Pancreas (tissue), 10 donors: ENCODE measurements at regions not wholly inside any gene's neighbourhood (a gene's known extent, or its start where the extent isn't known, plus 50 kb on each side); places are given as distances from the start of the nearest gene placed in this dataset.

Experiments used
- ATAC-seq, 4 donors: fragments of 200-7000 bp; cut with Tn5 transposase; one replicate each; pipeline versions ENCODE4 v1.8.0 to v1.9.1; 2020; ENCODE audit warnings: mild to moderate bottlenecking in 4 of 4, moderate library complexity in 4 of 4
- DNase-seq, 6 donors: peaks; one replicate each; pipeline ENCODE4 v3.0.0-alpha.2; 2020
- FAIRE-seq: peaks from 2 replicates; lab custom pipeline; 2012; peaks lifted over from hg19 to GRCh38; lab: Jason Lieb, UNC
- H3K27ac ChIP-seq, 4 donors: fragments of 200-600 bp; sonication (generic); 1 replicate in 3 of 4; 2 replicates in 1 of 4; pipeline versions ENCODE4 v1.5.0 to v1.8.0; 2020
- H3K27me3 ChIP-seq, 4 donors: fragments of 200-600 bp; one replicate each; pipeline ENCODE4 v1.8.0; 2021
- H3K36me3 ChIP-seq, 3 donors: fragments of 200-600 bp; sonication (generic) in 1 of 3; one replicate each; pipeline versions ENCODE4 v1.5.0 to v1.8.0; 2020 to 2021
- H3K4me1 ChIP-seq, 3 donors: fragments of 200-600 bp; one replicate each; pipeline ENCODE4 v1.8.0; 2021
- H3K4me3 ChIP-seq, 4 donors: fragments of 200-600 bp; sonication (generic) in 2 of 4; one replicate each; pipeline versions ENCODE4 v1.5.0 to v1.8.0; 2020 to 2021
- H3K9me3 ChIP-seq, 4 donors: fragments of 200-600 bp; one replicate each; pipeline ENCODE4 v1.8.0; 2021
- CTCF ChIP-seq, 4 donors: fragments of 200-600 bp; sonication (generic) in 3 of 4; IDR thresholded peaks; one replicate each; pipeline versions ENCODE4 v1.5.0 to v1.8.0; 2021; ENCODE audit warnings: antibody characterized with exemption in 4 of 4
- WGBS, 2 donors: extraction: QIAGEN DNeasy Blood & Tissue Kit; methylation state at CpG; one replicate each; pipeline ENCODE4 v1.1.7; 2013; 5-methylcytosine and 5-hydroxymethylcytosine counted together
- intact Hi-C, 3 donors: fragments of 100-400 bp; cut with DNase I; formaldehyde crosslinking; loops; one replicate each; pipeline versions ENCODE4 v1.11.1 to v1.14.2; 2022
- donor health status: healthy with polysubstance abuse.
- donor health status: DM: no; HTN: no; CAD: no; lungs with moderate emphysema.
- donor health status: DM: no; HTN: no; CAD: no.
- donor health status: control.
- donor health status: control.
- donor health status: Bipolar disorder and iron deficiency.
- donor health status: DM: yes; HTN: yes; CAD: no.
- donor health status: DM: no; HTN: no; CAD: no.
- donor health status: DM: no; HTN: no; CAD: no.
- donor health status: DM: yes; HTN: yes; CAD: no.

- 25 to 32% methylated on average over 6 of the region's 6 CpGs for WGBS, 2 donors
Measured at GRCh38 chr15:77851691-77852090, 219.0 kb upstream of the LINGO1 start.

GRCh38 chr15:77851086-77851485, 218.4 kb upstream of the LINGO1 start:
- DNase-seq (peak in 1 of 6 donors; percentile 16), ATAC-seq (no peak), FAIRE-seq (no peak)
- no peak overlapping the region for H3K27ac ChIP-seq
- H3K4me1 ChIP-seq, result no peaks in the 10 kb centered on the region
- no peak for TF ChIP-seq CTCF (IDR thresholded peaks at IDR 0.05)
- 53% methylated on average over 7 of the region's 7 CpGs for WGBS, 2 donors
- no peak overlapping the region for H3K4me3 ChIP-seq
- H3K9me3 ChIP-seq, result no peaks in the 10 kb centered on the region
- intact Hi-C loops, result no loop called here
- H3K27me3 ChIP-seq, result no peaks in the 10 kb centered on the region
- no peaks in the 10 kb centered on the region for H3K36me3 ChIP-seq

More at GRCh38 chr15:77851691-77852090, 219.0 kb upstream of the LINGO1 start:
- FAIRE-seq, result no peak
- DNase-seq, result peak in 1 of 6 donors; percentile 45
- Histone ChIP-seq H3K27ac (no peak overlapping the region), H3K4me1 (no peaks in the 10 kb centered on the region), H3K27me3 (no peaks in the 10 kb centered on the region), H3K36me3 (no peaks in the 10 kb centered on the region), H3K4me3 (no peak overlapping the region), H3K9me3 (no peaks in the 10 kb centered on the region)
- TF ChIP-seq CTCF (IDR thresholded peaks at IDR 0.05), result no peak
- intact Hi-C loops, result no loop called here
- ATAC-seq, result peak in 3 of 4 donors; percentile 27 to 56 (median 41)

GRCh38 chr15:77846986-77847385, 214.3 kb upstream of the LINGO1 start:
- no peak for TF ChIP-seq CTCF (IDR thresholded peaks at IDR 0.05)
- no peak overlapping the region for H3K27ac ChIP-seq
- WGBS, 2 donors, result 17 to 25% methylated on average over 2 of the region's 2 CpGs
- no peaks in the 10 kb centered on the region for H3K4me1 ChIP-seq
- FAIRE-seq, result no peak
- H3K27me3 ChIP-seq, result no peaks in the 10 kb centered on the region
- intact Hi-C loops, result no loop called here
- no peak overlapping the region for H3K4me3 ChIP-seq
- H3K9me3 ChIP-seq, result no peaks in the 10 kb centered on the region
- DNase-seq, result no peak
- no peak for ATAC-seq
- no peaks in the 10 kb centered on the region for H3K36me3 ChIP-seq

DNA sequence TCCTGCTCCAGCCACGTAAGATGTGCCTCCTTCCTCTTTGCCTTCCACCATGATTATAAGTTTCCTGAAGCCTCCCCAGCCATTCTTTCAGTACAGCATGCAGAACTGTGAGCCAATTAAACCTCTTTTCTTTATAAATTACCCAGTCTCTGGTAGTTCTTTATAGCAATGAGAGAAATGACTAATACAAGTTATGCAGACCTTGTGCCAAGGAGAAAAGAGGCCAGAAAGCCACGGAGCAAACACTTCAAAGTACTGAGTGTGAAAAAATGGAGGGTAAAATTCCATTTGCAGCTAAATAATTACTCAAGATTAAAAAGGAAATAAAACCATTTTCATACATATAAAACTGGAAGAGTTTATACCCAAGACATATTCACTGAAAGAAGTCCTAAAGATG, 213.6 kb upstream of the LINGO1 start:
- no peak overlapping the region for H3K27ac ChIP-seq
- 50 to 51% methylated on average over 2 of the region's 2 CpGs for WGBS, 2 donors
- no peak overlapping the region for H3K4me3 ChIP-seq
- H3K27me3 ChIP-seq, result no peaks in the 10 kb centered on the region
- TF ChIP-seq CTCF (IDR thresholded peaks at IDR 0.05), result no peak
- H3K4me1 ChIP-seq, result no peaks in the 10 kb centered on the region
- intact Hi-C loops, result no loop called here
- no peak for ATAC-seq
- DNase-seq, result no peak
- no peaks in the 10 kb centered on the region for H3K9me3 ChIP-seq
- no peaks in the 10 kb centered on the region for H3K36me3 ChIP-seq
- no peak for FAIRE-seq

- H3K27me3 ChIP-seq, result no peaks in the 10 kb centered on the region
- intact Hi-C loops, result no loop called here
- no peak for FAIRE-seq
- H3K36me3 ChIP-seq, result no peaks in the 10 kb centered on the region
- no peak overlapping the region for H3K4me3 ChIP-seq
- ATAC-seq, result no peak
- WGBS, 2 donors, result 92 to 93% methylated on average over 3 of the region's 3 CpGs
- no peak overlapping the region for H3K27ac ChIP-seq
- DNase-seq, result peak in 1 of 6 donors; percentile 6
- H3K9me3 ChIP-seq, result no peaks in the 10 kb centered on the region
- H3K4me1 ChIP-seq, result no peaks in the 10 kb centered on the region
- no peak for TF ChIP-seq CTCF (IDR thresholded peaks at IDR 0.05)
Measured at GRCh38 chr15:77844798-77845446, 212.2 kb upstream of the LINGO1 start.
